HEK293T (cell line): ENCODE measurements at regions not wholly inside any gene's neighbourhood (a gene's known extent, or its start where the extent isn't known, plus 50 kb on each side); places are given as distances from the start of the nearest gene placed in this dataset.
"Not testable (repeated sequence)": the region's sequence is repeated elsewhere in the genome, so short reads cannot be mapped to it uniquely, and the experiment has no call there.

ENCODE experiments used
- SP1 ChIP-seq: fragments of 450-650 bp; IDR thresholded peaks from 2 replicates; pipeline ENCODE4 v1.6.1; 2017
- TARDBP ChIP-seq: fragments of 450-650 bp; IDR thresholded peaks from 2 replicates; pipeline ENCODE4 v1.6.1; 2016
- ZNF384 ChIP-seq: fragments of 450-650 bp; IDR thresholded peaks from 2 replicates; pipeline ENCODE4 v1.6.1; 2016

- not testable (repeated sequence) for TF ChIP-seq SP1, ZNF384, TARDBP
Measured at GRCh38 chr5:99400571-99400970, 471.8 kb upstream of the CHD1 start.
